Ishikawa (cell line): ENCODE measurements at regions not wholly inside any gene's neighbourhood (a gene's known extent, or its start where the extent isn't known, plus 50 kb on each side); places are given as distances from the start of the nearest gene placed in this dataset.

Source experiments
- CEBPB ChIP-seq: IDR thresholded peaks from 2 replicates; pipeline ENCODE4 v1.6.1; 2012
- CREB1 ChIP-seq: IDR thresholded peaks from 2 replicates; pipeline ENCODE4 v1.6.1; 2012; ENCODE audit warnings: low read depth
- EGR1 ChIP-seq: IDR thresholded peaks from 2 replicates; pipeline ENCODE4 v1.6.1; 2012
- EP300 ChIP-seq: IDR thresholded peaks from 2 replicates; pipeline ENCODE4 v1.6.1; 2012; ENCODE audit warnings: borderline replicate concordance
- FOXM1 ChIP-seq: IDR thresholded peaks from 2 replicates; pipeline ENCODE4 v1.6.1; 2012; ENCODE audit warnings: low read depth, borderline replicate concordance
- NFIC ChIP-seq: IDR thresholded peaks from 2 replicates; pipeline ENCODE4 v1.6.1; 2012
- RAD21 ChIP-seq: IDR thresholded peaks from 2 replicates; pipeline ENCODE4 v1.6.1; 2012; ENCODE audit warnings: low read depth
- TAF1 ChIP-seq: IDR thresholded peaks from 2 replicates; pipeline ENCODE4 v1.6.1; 2012; ENCODE audit warnings: low read depth, mild to moderate bottlenecking
- TCF12 ChIP-seq: IDR thresholded peaks from 2 replicates; pipeline ENCODE4 v1.6.1; 2012; ENCODE audit warnings: low read depth
- TEAD4 ChIP-seq: IDR thresholded peaks from 2 replicates; pipeline ENCODE4 v1.6.1; 2012
- YY1 ChIP-seq: IDR thresholded peaks from 2 replicates; pipeline ENCODE4 v1.6.1; 2012; ENCODE audit warnings: low read depth
- ZBTB7A ChIP-seq: IDR thresholded peaks from 2 replicates; pipeline ENCODE4 v1.6.1; 2012; ENCODE audit warnings: low read depth
- TF ChIP-seq, protein P1 (sequence below): IDR thresholded peaks from 2 replicates; pipeline ENCODE4 v1.6.1; 2012
- TF ChIP-seq, protein P2 (sequence below): IDR thresholded peaks from 2 replicates; pipeline ENCODE4 v1.6.1; 2012
- TF ChIP-seq, protein P3 (sequence below): IDR thresholded peaks from 2 replicates; pipeline ENCODE4 v1.6.1; 2012; ENCODE audit warnings: low read depth, mild to moderate bottlenecking

DNA sequence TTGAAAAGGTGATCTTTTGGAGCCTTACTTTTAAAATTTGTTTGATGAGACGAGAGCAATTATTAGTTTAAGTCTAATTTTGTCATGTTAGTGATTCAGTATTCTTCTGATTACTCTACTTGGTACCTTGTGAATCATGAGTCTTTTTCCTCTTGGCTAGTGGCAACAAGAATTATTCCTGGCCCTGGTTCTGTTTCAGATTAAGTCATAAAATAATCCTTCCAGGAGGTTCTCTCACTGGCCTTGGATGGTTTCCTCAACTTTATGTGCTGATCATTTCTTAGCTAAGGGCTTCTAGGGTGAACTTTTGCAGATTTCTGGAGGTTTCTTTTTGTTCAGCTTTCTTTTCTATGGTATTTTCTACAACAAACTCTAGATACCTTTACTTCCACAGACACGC, 741.8 kb upstream of the LUZP2 start:
- TF ChIP-seq, protein P1, sequence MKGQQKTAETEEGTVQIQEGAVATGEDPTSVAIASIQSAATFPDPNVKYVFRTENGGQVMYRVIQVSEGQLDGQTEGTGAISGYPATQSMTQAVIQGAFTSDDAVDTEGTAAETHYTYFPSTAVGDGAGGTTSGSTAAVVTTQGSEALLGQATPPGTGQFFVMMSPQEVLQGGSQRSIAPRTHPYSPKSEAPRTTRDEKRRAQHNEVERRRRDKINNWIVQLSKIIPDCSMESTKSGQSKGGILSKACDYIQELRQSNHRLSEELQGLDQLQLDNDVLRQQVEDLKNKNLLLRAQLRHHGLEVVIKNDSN: no peak
- TF ChIP-seq FOXM1: no peak
- TF ChIP-seq NFIC: no peak
- no peak for TF ChIP-seq CREB1
- no peak for TF ChIP-seq YY1
- TF ChIP-seq, protein P2, sequence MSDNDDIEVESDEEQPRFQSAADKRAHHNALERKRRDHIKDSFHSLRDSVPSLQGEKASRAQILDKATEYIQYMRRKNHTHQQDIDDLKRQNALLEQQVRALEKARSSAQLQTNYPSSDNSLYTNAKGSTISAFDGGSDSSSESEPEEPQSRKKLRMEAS: no peak
- TF ChIP-seq TAF1: no peak
- no peak for TF ChIP-seq CEBPB
- TF ChIP-seq ZBTB7A: no peak
- TF ChIP-seq EP300: no peak
- TF ChIP-seq, protein P3, sequence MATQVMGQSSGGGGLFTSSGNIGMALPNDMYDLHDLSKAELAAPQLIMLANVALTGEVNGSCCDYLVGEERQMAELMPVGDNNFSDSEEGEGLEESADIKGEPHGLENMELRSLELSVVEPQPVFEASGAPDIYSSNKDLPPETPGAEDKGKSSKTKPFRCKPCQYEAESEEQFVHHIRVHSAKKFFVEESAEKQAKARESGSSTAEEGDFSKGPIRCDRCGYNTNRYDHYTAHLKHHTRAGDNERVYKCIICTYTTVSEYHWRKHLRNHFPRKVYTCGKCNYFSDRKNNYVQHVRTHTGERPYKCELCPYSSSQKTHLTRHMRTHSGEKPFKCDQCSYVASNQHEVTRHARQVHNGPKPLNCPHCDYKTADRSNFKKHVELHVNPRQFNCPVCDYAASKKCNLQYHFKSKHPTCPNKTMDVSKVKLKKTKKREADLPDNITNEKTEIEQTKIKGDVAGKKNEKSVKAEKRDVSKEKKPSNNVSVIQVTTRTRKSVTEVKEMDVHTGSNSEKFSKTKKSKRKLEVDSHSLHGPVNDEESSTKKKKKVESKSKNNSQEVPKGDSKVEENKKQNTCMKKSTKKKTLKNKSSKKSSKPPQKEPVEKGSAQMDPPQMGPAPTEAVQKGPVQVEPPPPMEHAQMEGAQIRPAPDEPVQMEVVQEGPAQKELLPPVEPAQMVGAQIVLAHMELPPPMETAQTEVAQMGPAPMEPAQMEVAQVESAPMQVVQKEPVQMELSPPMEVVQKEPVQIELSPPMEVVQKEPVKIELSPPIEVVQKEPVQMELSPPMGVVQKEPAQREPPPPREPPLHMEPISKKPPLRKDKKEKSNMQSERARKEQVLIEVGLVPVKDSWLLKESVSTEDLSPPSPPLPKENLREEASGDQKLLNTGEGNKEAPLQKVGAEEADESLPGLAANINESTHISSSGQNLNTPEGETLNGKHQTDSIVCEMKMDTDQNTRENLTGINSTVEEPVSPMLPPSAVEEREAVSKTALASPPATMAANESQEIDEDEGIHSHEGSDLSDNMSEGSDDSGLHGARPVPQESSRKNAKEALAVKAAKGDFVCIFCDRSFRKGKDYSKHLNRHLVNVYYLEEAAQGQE: no peak
- TF ChIP-seq TEAD4: no peak
- no peak for TF ChIP-seq TCF12
- no peak for TF ChIP-seq RAD21
- TF ChIP-seq EGR1: no peak

DNA sequence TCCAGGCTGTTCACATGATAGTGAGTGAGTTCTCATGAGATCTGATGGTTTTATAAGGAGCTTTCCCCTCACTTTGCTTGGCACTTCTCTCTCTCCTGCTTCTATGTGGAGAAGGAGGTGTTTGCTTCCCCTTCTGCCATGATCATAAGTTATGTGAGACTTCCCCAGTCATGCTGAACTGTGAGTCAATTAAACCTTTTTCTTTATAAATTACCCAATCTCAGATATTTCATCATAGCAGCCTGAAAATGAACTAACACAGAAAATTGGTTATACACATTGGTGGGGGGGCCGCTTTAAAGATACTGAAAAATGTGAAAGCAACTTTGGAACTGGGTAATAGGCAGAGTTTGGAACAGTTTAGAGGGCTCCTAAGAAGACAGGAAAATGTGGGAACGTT, 741.1 kb upstream of the LUZP2 start:
- TF ChIP-seq EGR1 (no peak), TCF12 (no peak)
- TF ChIP-seq, protein P1: no peak

DNA sequence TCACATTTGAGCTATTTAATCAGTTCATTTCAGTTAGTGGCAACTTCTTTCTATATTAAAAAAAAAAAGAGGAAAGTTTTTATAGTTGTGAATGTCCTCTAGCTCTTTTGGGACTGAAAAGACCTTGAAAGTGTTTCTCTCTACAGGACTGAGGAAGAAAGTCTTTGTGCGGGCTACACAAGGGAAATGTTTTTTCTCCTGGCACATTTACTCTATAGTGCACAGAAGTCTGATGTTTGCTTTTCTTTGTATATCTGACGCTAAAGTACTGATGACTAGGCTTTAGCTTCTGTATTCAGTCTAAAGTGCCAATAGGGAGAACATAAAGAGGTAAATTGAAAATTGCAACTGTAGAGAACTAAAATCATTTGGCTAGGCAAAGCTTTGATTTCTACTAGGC, 737.4 kb upstream of the LUZP2 start:
- TF ChIP-seq RAD21: no peak
- TF ChIP-seq EP300: no peak
- no peak for TF ChIP-seq TCF12
- TF ChIP-seq TEAD4: no peak
- TF ChIP-seq CREB1: no peak
- TF ChIP-seq FOXM1: no peak
- TF ChIP-seq, protein P1: no peak
- no peak for TF ChIP-seq CEBPB
- TF ChIP-seq TAF1: no peak
- no peak for TF ChIP-seq NFIC
- TF ChIP-seq ZBTB7A: no peak
- no peak for TF ChIP-seq EGR1
- TF ChIP-seq, protein P2: no peak
- no peak for TF ChIP-seq YY1
- TF ChIP-seq, protein P3: no peak

DNA sequence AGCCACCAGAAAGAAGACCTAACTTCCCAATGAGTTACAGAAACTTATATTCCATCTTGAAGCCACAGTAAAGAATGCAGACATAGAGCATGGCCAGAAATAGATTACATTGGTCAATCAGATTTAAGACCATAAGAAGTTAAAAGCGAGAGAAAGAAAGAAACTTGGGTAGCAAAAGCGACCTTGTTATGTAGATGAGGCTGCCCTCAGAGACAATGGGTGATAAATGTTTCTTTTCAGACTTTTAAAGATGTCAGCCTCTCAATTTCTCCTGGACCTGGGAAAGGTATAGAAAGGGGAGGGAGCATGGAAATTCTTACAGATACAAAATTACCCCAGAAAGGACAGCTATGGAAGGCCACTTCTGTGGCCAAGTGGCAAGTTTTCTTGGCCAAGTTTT, 732.6 kb upstream of the LUZP2 start:
- TF ChIP-seq EP300 (no peak), NFIC (no peak), CEBPB (no peak), RAD21 (no peak), CREB1 (no peak), TEAD4 (no peak), ZBTB7A (no peak), FOXM1 (no peak), EGR1 (no peak)
- TF ChIP-seq, protein P2: no peak

DNA sequence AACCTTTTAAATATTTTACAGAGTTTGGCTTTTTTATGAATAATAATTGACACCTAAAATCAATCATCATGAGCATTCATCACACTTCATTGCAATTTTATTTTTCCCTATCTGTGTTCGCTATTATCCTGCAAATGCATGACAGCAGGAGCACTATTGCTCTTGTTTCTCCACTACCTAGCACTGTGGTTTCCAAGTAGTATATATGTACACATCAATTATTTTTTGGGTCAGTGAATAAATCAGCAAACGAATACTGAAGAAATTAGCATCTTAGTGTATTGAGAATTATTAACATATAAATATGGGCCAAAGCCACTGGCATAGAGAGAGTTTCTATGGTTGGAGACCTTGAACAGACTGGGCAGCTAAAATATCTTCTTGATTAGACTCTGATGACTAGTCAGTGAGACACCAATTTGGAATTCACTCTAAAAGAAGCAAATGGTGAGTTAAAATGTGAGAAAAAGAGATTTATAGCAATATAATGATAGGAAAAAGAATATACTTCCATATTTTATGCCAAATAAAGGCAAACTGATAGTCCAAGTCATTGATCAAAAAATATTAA, 731.1 kb upstream of the LUZP2 start:
- TF ChIP-seq CREB1: no peak

DNA sequence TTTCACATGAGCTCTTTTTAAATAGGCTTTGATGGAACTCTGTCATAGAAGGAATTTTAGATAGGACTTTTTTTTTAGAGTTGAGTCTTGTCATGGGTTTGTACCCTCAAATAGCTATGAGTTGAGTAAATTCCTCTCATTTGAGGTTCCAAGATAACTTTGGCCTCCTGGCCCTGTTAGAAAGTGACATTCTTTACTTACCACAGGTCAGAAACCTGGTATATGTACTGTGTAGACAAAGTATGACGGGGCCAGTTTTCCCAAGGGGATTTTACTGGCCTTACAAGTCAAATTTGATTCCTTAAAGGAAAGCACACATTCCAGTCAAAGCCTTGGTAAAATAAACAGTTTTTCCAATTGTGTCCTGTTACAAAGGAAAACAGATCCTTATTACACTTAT, 729.3 kb upstream of the LUZP2 start:
- TF ChIP-seq CEBPB (no peak), FOXM1 (no peak), EGR1 (no peak), CREB1 (no peak), TEAD4 (no peak), RAD21 (no peak), TAF1 (no peak), ZBTB7A (no peak), YY1 (no peak), TCF12 (no peak), EP300 (no peak), NFIC (no peak)
- TF ChIP-seq, protein P1: no peak
- TF ChIP-seq, protein P3: no peak
- TF ChIP-seq, protein P2: no peak
